GM06990 (cell line): ENCODE measurements at regions not wholly inside any gene's neighbourhood (a gene's known extent, or its start where the extent isn't known, plus 50 kb on each side); places are given as distances from the start of the nearest gene placed in this dataset.

Experiments used
- DNase-seq: peaks from one replicate; pipeline ENCODE4 v3.0.0-alpha.2; 2011; ENCODE audit not compliant: insufficient read length; ENCODE audit errors: extremely low read depth
- H3K27me3 ChIP-seq: replicated peaks from 2 replicates; pipeline ENCODE4 v1.6.0; 2011; ENCODE audit warnings: low read length; ENCODE audit not compliant: control insufficient read depth, insufficient read depth
- H3K36me3 ChIP-seq: 2 replicates; pipeline ENCODE4 v1.5.1; 2011; ENCODE audit warnings: low read length; ENCODE audit not compliant: control insufficient read depth, insufficient read depth
- H3K4me3 ChIP-seq: replicated peaks from 2 replicates; pipeline ENCODE4 v1.5.1; 2011; ENCODE audit warnings: low read depth, mild to moderate bottlenecking, control low read depth, low read length
- TF ChIP-seq, protein P1 (sequence below): IDR thresholded peaks from 2 replicates; pipeline ENCODE4 v1.5.1; 2011; ENCODE audit warnings: low read length, control low read depth, mild to moderate bottlenecking, inconsistent platforms; ENCODE audit not compliant: insufficient read depth, poor library complexity, severe bottlenecking

DNA sequence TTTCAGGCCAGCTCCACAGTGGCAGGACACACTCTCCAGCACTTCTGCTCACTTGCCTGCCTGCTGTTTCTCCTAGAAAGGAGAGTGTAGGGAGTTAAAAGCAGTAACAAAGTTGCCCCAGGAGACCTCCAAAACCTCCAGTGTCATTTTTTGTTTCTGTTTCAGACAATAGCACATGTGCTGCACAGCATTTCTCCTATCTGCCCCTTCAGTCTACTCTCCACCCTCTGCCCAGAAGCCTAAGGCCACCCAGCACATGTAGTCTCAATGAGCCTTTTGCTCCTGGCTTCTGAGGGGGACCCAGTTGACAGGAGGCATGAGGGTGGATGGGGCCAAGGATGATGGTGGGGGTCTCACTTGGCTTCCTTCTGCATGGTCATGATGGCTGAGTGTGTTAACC lies 329.6 kb upstream of the CLNK start:
- TF ChIP-seq, protein P1, sequence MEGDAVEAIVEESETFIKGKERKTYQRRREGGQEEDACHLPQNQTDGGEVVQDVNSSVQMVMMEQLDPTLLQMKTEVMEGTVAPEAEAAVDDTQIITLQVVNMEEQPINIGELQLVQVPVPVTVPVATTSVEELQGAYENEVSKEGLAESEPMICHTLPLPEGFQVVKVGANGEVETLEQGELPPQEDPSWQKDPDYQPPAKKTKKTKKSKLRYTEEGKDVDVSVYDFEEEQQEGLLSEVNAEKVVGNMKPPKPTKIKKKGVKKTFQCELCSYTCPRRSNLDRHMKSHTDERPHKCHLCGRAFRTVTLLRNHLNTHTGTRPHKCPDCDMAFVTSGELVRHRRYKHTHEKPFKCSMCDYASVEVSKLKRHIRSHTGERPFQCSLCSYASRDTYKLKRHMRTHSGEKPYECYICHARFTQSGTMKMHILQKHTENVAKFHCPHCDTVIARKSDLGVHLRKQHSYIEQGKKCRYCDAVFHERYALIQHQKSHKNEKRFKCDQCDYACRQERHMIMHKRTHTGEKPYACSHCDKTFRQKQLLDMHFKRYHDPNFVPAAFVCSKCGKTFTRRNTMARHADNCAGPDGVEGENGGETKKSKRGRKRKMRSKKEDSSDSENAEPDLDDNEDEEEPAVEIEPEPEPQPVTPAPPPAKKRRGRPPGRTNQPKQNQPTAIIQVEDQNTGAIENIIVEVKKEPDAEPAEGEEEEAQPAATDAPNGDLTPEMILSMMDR = no peak
- DNase-seq = no peak
- no peak overlapping the region for H3K4me3 ChIP-seq
- no peaks in the 10 kb centered on the region for H3K36me3 ChIP-seq
- no peaks in the 10 kb centered on the region for H3K27me3 ChIP-seq

DNA sequence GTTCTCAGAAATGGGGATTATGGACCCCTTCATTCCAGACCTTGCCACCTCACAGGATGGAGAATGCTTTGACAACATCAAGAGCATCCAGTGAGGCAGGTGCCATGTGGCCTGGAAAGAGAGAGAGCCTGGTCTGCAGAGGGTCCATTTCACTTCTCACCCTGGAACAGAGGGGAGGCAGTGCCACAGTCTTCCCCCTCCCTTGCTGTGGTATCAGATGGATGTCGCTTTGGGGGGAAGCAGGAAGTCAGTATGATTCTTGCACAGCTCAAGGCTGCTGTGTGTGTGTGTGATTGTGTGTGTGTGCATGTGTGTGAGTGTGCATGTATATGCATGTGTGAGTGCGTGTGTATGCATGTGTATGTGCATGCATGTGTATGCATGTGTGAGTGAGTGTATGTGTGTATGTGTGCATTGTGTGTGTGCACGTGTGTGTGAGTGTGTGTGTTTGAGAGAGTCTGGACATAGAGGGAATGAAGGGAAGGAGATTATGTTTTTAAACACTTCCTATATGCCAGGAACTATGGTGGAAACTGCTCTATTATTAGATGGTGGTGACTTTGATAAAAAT lies 328.6 kb upstream of the CLNK start:
- H3K36me3 ChIP-seq = no peaks in the 10 kb centered on the region
- no peak overlapping the region for H3K4me3 ChIP-seq
- no peak for DNase-seq
- TF ChIP-seq, protein P1 = no peak
- no peaks in the 10 kb centered on the region for H3K27me3 ChIP-seq

DNA sequence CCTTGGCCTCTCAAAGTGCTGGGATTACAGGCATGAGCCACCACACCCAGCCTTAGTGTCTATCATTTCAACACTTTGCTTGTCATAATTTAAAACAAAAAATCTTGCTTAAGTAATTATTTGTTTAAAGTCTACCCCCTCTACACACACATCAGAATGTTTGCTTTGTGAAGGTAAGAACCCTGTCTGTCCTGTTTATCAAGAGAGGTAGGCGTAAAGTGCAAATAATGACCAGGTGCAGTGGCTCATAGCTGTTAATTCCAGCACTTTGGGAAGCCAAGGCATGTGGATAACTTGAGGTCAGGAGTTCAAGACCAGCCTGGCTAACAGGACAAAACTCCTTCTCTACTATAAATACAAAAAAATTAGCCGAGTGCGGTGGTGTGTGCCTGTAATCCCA lies 326.7 kb upstream of the CLNK start:
- no peaks in the 10 kb centered on the region for H3K36me3 ChIP-seq
- no peaks in the 10 kb centered on the region for H3K27me3 ChIP-seq
- DNase-seq = no peak
- H3K4me3 ChIP-seq = no peak overlapping the region
- TF ChIP-seq, protein P1 = no peak

DNA sequence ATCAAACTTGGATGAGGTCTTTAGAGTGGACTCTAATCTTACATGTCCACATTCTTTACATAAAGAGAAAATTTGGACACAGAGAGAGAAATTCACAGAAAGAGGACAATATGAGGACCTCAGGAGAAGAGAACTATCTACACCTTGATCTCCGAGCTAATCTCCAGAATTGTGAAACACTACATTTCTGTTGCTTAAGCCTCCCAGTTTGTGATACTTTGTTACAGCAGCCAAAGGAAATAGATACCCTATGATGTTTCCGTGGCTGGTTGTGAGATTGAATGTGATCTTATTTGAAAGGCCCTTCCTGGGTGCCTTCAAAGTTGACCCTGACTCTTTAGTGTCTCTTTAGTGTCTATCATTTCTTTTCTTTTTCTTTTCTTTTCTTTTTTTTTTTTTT lies 326.1 kb upstream of the CLNK start:
- no peaks in the 10 kb centered on the region for H3K36me3 ChIP-seq
- no peak overlapping the region for H3K4me3 ChIP-seq
- H3K27me3 ChIP-seq = no peaks in the 10 kb centered on the region
- no peak for DNase-seq
- TF ChIP-seq, protein P1 = no peak

DNA sequence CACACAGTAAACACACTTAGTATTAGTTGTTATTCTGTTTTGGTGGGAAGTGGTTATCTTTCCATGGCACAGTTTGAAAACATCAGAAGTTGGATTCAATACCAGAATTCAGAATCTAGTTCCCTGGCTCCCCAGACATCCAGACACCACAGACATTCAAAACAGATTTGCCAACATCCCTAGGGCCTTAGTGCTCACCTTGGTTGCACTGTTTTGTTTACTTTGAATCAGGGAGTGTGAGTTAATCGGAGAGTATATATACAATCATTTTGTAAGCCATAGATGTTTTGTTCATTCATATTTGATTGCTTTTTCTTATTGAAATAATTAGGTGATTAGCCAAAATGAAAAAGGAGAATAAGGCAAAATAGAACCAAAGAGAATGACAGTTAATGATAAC lies 324.7 kb upstream of the CLNK start:
- DNase-seq = no peak
- H3K4me3 ChIP-seq = no peak overlapping the region
- no peaks in the 10 kb centered on the region for H3K27me3 ChIP-seq
- TF ChIP-seq, protein P1 = no peak
- no peaks in the 10 kb centered on the region for H3K36me3 ChIP-seq

DNA sequence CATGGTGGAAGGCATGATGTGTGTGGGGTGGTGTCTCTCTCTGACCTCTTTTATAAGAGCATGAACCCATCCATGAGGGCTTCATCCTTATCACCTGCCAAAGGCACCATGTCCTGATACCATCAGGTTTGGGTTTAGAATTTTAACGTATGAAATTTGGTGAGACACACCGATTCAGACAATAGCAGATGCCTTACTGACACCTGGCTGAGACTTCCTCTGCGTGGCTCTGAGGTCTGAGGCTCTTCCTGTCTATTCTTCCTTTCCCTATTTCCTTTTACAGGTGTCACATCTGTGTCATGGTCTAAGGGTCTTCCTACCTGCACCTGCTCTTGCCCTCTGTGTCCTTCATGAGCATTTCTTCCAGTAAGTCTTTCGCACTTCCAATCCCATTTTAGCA lies 320.7 kb upstream of the CLNK start:
- no peak for DNase-seq
- TF ChIP-seq, protein P1 = no peak
- no peak overlapping the region for H3K4me3 ChIP-seq
- H3K36me3 ChIP-seq = no peaks in the 10 kb centered on the region
- H3K27me3 ChIP-seq = no peaks in the 10 kb centered on the region
